GM18498 (cell line): ENCODE measurements at regions not wholly inside any gene's neighbourhood (a gene's known extent, or its start where the extent isn't known, plus 50 kb on each side); places are given as distances from the start of the nearest gene placed in this dataset.

Experiments
- ATAC-seq: cut with Tn5 transposase; IDR thresholded peaks from one replicate; pipeline ENCODE4 v1.9.1; 2021; ENCODE audit warnings: mild to moderate bottlenecking, moderate library complexity; ENCODE audit not compliant: unreplicated experiment

- ATAC-seq: no peak
Measured at GRCh38 chr12:118840878-118841277, 140.5 kb upstream of the SRRM4 start.

- ATAC-seq: no peak
Measured at GRCh38 chr12:118841588-118841987, 139.8 kb upstream of the SRRM4 start.

GRCh38 chr12:118842866-118843265, 138.5 kb upstream of the SRRM4 start:
- ATAC-seq: no peak

- no peak for ATAC-seq
Measured at GRCh38 chr12:118846416-118846815, 134.9 kb upstream of the SRRM4 start.

- no peak for ATAC-seq
Measured at GRCh38 chr12:118850244-118850825, 131.0 kb upstream of the SRRM4 start.

GRCh38 chr12:118851891-118852290, 129.4 kb upstream of the SRRM4 start:
- no peak for ATAC-seq

- no peak for ATAC-seq
Measured at GRCh38 chr12:118853634-118854033, 127.7 kb upstream of the SRRM4 start.

- ATAC-seq: no peak
Measured at GRCh38 chr12:118855858-118856257, 125.5 kb upstream of the SRRM4 start.

GRCh38 chr12:118866346-118866745, 115.0 kb upstream of the SRRM4 start:
- no peak for ATAC-seq

- ATAC-seq: no peak
Measured at GRCh38 chr12:118870551-118870950, 110.8 kb upstream of the SRRM4 start.

GRCh38 chr12:118874698-118875548, 106.4 kb upstream of the SRRM4 start:
- no peak for ATAC-seq

GRCh38 chr12:118880720-118881493, 100.4 kb upstream of the SRRM4 start:
- ATAC-seq: no peak

GRCh38 chr12:118884226-118884625, 97.1 kb upstream of the SRRM4 start:
- no peak for ATAC-seq

- ATAC-seq: no peak
Measured at GRCh38 chr12:118900993-118901392, 80.3 kb upstream of the SRRM4 start.

GRCh38 chr12:118908811-118909210, 72.5 kb upstream of the SRRM4 start:
- no peak for ATAC-seq

GRCh38 chr12:118912697-118913270, 68.6 kb upstream of the SRRM4 start:
- no peak for ATAC-seq

GRCh38 chr12:118921761-118922160, 59.6 kb upstream of the SRRM4 start:
- no peak for ATAC-seq

- no peak for ATAC-seq
Measured at GRCh38 chr12:118922405-118922804, 58.9 kb upstream of the SRRM4 start.

- no peak for ATAC-seq
Measured at GRCh38 chr12:118925407-118925806, 55.9 kb upstream of the SRRM4 start.

GRCh38 chr12:118925826-118926225, 55.5 kb upstream of the SRRM4 start:
- no peak for ATAC-seq
